HG03558 (cell line): ENCODE measurements at regions not wholly inside any gene's neighbourhood (a gene's known extent, or its start where the extent isn't known, plus 50 kb on each side); places are given as distances from the start of the nearest gene placed in this dataset.

Source experiments
- ATAC-seq: cut with Tn5 transposase; IDR thresholded peaks from one replicate; pipeline ENCODE4 v1.9.1; 2021; ENCODE audit warnings: moderate number of reproducible peaks; ENCODE audit not compliant: unreplicated experiment; ENCODE audit errors: extremely low read depth

DNA sequence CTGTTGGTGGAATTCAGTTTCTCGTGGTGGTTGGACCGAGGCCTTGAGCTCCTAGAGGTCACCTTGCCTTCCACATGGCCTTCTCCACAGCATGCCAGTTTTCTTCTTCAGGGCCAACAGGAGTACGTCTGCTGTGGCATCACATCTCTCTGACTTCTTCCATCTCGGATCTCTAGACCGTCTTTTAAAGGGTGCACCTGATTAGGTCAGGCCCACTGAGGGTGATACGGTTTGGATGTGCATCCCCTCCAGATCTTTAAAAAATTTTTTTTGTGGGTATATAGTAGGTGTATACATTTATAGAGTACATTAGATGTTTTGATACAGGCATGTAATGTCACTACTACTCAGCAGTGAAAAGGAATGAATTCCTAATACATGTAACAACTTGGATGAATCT lies 58.3 kb upstream of the BRD7 start:
- no peak for ATAC-seq

DNA sequence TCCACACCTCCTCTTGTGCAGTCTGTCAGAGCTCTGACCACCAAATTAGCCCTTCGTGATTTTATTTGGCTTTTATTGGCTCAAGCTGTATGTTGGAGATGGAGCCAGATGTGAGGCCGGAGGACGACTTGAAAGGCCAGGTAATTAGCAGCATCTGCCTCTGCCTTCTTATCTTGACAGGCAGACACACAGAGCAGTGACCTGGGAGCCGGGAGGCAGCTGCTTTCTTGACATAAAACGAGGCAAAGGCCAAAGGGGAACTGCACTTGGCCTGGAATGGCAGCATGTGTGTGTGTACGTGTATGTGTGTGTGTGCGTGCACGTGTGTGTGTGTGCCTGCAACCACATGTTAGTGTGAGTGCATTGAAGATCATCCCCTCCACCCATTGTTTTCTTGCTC lies 56.9 kb upstream of the BRD7 start:
- no peak for ATAC-seq

DNA sequence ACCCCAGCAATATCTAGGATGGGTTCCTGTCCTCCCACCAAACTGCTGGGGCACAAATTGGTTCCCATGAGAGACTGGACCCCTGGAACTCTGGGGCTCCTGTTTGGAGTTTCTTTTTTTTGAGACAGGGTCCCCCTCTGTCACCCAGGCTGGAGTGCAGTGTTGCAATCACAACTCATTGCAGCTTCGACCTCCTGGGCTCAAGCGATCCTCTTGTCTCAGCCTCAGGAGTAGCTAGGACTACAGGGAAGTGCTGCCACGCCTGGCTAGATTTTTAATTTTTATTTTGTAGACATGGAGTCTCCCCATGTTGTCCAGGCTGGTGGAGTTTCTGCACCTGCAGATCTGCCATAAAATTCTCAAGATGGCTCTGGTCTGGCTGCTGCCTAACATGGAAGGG lies 56.3 kb upstream of the BRD7 start:
- ATAC-seq, result no peak

DNA sequence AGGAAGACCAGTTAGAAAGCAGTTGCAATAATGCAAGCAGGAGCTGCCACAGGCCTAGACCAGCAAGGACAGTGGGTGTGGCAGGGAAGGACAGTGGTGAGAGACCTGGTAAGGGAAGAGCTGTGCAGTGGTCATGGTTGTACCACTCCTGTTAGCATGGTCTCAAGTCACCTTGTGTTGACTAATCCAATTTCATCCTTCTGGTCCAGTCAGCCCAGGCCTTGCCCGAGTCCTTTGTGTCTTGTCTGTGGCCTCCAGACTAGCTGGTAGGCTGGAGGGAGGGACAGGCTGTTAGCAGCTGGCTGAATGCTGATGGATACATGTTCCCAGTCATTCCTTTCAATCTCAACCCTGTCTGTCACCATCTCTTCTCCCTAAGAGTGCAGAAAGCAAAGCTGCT lies 54.1 kb upstream of the BRD7 start:
- ATAC-seq, result no peak

- ATAC-seq, result no peak
These were observed 50.3 kb upstream of the BRD7 start for GRCh38 chr16:50419116-50419515.
